Neural cell (in vitro differentiated cells): ENCODE measurements at regions not wholly inside any gene's neighbourhood (a gene's known extent, or its start where the extent isn't known, plus 50 kb on each side); places are given as distances from the start of the nearest gene placed in this dataset.

Experiments used
- H2AFZ ChIP-seq: fragments of 200-600, 300-800 bp; sonication (generic), shearing (Covaris generic); 2 replicates; pipeline ENCODE4 v1.6.0; 2014; ENCODE audit warnings: low read depth, mild to moderate bottlenecking, antibody characterized with exemption, low read length, moderate library complexity
- H3F3A ChIP-seq: fragments of 200-600 bp; shearing (Covaris generic); 2 replicates; pipeline ENCODE4 v1.6.1; 2016; ENCODE audit warnings: mild to moderate bottlenecking, moderate library complexity, mixed read lengths, antibody characterized with exemption, low read length; ENCODE audit not compliant: insufficient read depth, poor library complexity, severe bottlenecking
- H3K27ac ChIP-seq: fragments of 200-600, 300-800 bp; sonication (generic), shearing (Covaris generic); 2 replicates; pipeline ENCODE4 v1.5.1; 2014; ENCODE audit warnings: mild to moderate bottlenecking, low read length, moderate library complexity
- H3K27me3 ChIP-seq: fragments of 300-800, 200-600 bp; sonication (generic), shearing (Covaris generic); 2 replicates; pipeline ENCODE4 v1.6.0; 2014; ENCODE audit warnings: mild to moderate bottlenecking, low read depth, low read length, moderate library complexity; ENCODE audit not compliant: insufficient read depth
- H3K36me3 ChIP-seq: fragments of 300-800, 200-600 bp; sonication (generic), shearing (Covaris generic); 2 replicates; pipeline ENCODE4 v1.5.1; 2014; ENCODE audit warnings: mild to moderate bottlenecking, antibody characterized with exemption, low read length, moderate library complexity; ENCODE audit not compliant: insufficient read depth
- H3K4me2 ChIP-seq: fragments of 300-800, 200-600 bp; sonication (generic), shearing (Covaris generic); 2 replicates; pipeline ENCODE4 v1.6.0; 2014; ENCODE audit warnings: mild to moderate bottlenecking, low read length
- H3K4me3 ChIP-seq: fragments of 300-800, 200-600 bp; sonication (generic), shearing (Covaris generic); 2 replicates; pipeline ENCODE4 v1.5.1; 2014; ENCODE audit warnings: mild to moderate bottlenecking, low read length, moderate library complexity
- H3K79me2 ChIP-seq: fragments of 200-600 bp; shearing (Covaris generic); replicated peaks from 2 replicates; pipeline ENCODE4 v1.6.0; 2014; ENCODE audit warnings: mild to moderate bottlenecking, low read length, moderate library complexity; ENCODE audit not compliant: insufficient read depth
- H3K9ac ChIP-seq: fragments of 300-800, 200-600 bp; sonication (generic), shearing (Covaris generic); 2 replicates; pipeline ENCODE4 v1.6.1; 2016; ENCODE audit warnings: mild to moderate bottlenecking, low read length, mixed read lengths
- H3K9me2 ChIP-seq: fragments of 200-600 bp; shearing (Covaris generic); 2 replicates; pipeline ENCODE4 v1.6.1; 2016; ENCODE audit warnings: mild to moderate bottlenecking, low read length, mixed read lengths; ENCODE audit not compliant: insufficient read depth
- H3K9me3 ChIP-seq: fragments of 200-600, 300-800 bp; sonication (generic), shearing (Covaris generic); 2 replicates; pipeline ENCODE4 v1.6.1; 2016; ENCODE audit warnings: mild to moderate bottlenecking, mixed run types, low read length, moderate library complexity, mixed read lengths
- H4K20me1 ChIP-seq: fragments of 200-600 bp; shearing (Covaris generic); 2 replicates; pipeline ENCODE4 v1.6.1; 2016; ENCODE audit warnings: mild to moderate bottlenecking, mixed run types; ENCODE audit not compliant: insufficient read depth
- EP300 ChIP-seq: fragments of 450-650 bp; conservative IDR thresholded peaks from 2 replicates; pipeline ENCODE4 v1.6.1; 2014; ENCODE audit warnings: antibody characterized with exemption, mild to moderate bottlenecking, moderate library complexity; ENCODE audit not compliant: poor library complexity, severe bottlenecking
- EZH2 ChIP-seq: fragments of 200-600, 300-800 bp; shearing (Covaris generic), sonication (generic); IDR thresholded peaks from 2 replicates; pipeline ENCODE4 v1.6.1; 2014; ENCODE audit warnings: antibody characterized with exemption, low read length, borderline replicate concordance, mild to moderate bottlenecking; ENCODE audit not compliant: insufficient read depth, poor library complexity, severe bottlenecking
- MXI1 ChIP-seq: fragments of 450-650 bp; conservative IDR thresholded peaks from 2 replicates; pipeline ENCODE4 v1.6.1; 2014; ENCODE audit warnings: antibody characterized with exemption, mild to moderate bottlenecking; ENCODE audit not compliant: poor library complexity, severe bottlenecking
- POLR2AphosphoS5 ChIP-seq: IDR thresholded peaks from 2 replicates; pipeline ENCODE4 v1.6.1; 2012
- RAD21 ChIP-seq: fragments of 450-650 bp; conservative IDR thresholded peaks from 2 replicates; pipeline ENCODE4 v1.6.1; 2014; ENCODE audit warnings: antibody characterized with exemption, mild to moderate bottlenecking, moderate library complexity
- SMC3 ChIP-seq: fragments of 450-650 bp; conservative IDR thresholded peaks from 2 replicates; pipeline ENCODE4 v1.6.1; 2014; ENCODE audit warnings: antibody characterized with exemption, mild to moderate bottlenecking, moderate library complexity; ENCODE audit not compliant: poor library complexity
- TAF1 ChIP-seq: IDR thresholded peaks from 2 replicates; pipeline ENCODE4 v1.6.1; 2012; ENCODE audit warnings: low read depth
- TF ChIP-seq, protein P1 (sequence below): fragments of 450-650 bp; IDR thresholded peaks from 2 replicates; pipeline ENCODE4 v1.5.1; 2014; ENCODE audit warnings: antibody characterized with exemption, mild to moderate bottlenecking, moderate library complexity; ENCODE audit not compliant: poor library complexity, severe bottlenecking
- TF ChIP-seq, protein P2 (sequence below): IDR thresholded peaks from 2 replicates; pipeline ENCODE4 v1.6.1; 2012; ENCODE audit warnings: borderline replicate concordance

DNA sequence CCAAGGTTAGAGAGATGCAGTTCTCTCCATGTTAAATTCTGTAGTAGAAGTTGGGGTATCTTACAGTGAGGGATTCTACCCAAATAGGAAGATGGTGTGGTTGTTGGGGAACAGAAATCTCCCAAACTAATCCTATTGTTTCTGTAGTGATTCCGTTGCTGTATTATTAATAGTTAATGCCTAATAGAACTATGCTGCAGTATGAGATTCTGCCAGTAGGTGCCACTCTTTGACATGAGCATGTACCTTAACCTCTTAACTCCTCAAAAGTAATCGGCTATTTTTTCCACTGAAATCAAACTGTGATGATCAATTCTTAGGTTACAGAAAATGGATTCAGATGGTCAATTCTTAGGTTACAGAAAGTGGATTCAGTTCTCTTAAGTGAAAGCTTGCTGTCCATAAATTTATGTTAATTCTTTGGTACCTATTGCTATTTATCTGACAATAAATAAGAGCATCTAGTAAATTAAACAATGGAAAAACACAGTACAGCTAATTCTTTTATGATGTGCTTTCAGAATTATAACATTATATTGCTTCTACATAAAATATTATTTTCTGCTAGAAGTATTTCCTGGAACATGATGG, 97.9 kb upstream of the DLX2 start:
- H3K9me2 ChIP-seq = no peaks in the 10 kb centered on the region
- H3K79me2 ChIP-seq = no peaks in the 10 kb centered on the region
- H4K20me1 ChIP-seq = no peaks in the 10 kb centered on the region
- H3K27me3 ChIP-seq = no peaks in the 10 kb centered on the region
- H3K36me3 ChIP-seq = no peaks in the 10 kb centered on the region
- H2AFZ ChIP-seq = no peak overlapping the region
- H3K4me2 ChIP-seq = no peak overlapping the region
- no peak overlapping the region for H3K9ac ChIP-seq
- no peaks in the 10 kb centered on the region for H3F3A ChIP-seq
- no peak for TF ChIP-seq POLR2AphosphoS5
- TF ChIP-seq RAD21 = no peak
- TF ChIP-seq, protein P1, sequence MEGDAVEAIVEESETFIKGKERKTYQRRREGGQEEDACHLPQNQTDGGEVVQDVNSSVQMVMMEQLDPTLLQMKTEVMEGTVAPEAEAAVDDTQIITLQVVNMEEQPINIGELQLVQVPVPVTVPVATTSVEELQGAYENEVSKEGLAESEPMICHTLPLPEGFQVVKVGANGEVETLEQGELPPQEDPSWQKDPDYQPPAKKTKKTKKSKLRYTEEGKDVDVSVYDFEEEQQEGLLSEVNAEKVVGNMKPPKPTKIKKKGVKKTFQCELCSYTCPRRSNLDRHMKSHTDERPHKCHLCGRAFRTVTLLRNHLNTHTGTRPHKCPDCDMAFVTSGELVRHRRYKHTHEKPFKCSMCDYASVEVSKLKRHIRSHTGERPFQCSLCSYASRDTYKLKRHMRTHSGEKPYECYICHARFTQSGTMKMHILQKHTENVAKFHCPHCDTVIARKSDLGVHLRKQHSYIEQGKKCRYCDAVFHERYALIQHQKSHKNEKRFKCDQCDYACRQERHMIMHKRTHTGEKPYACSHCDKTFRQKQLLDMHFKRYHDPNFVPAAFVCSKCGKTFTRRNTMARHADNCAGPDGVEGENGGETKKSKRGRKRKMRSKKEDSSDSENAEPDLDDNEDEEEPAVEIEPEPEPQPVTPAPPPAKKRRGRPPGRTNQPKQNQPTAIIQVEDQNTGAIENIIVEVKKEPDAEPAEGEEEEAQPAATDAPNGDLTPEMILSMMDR = no peak
- no peak for TF ChIP-seq EP300
- TF ChIP-seq EZH2 = no peak
- TF ChIP-seq, protein P2, sequence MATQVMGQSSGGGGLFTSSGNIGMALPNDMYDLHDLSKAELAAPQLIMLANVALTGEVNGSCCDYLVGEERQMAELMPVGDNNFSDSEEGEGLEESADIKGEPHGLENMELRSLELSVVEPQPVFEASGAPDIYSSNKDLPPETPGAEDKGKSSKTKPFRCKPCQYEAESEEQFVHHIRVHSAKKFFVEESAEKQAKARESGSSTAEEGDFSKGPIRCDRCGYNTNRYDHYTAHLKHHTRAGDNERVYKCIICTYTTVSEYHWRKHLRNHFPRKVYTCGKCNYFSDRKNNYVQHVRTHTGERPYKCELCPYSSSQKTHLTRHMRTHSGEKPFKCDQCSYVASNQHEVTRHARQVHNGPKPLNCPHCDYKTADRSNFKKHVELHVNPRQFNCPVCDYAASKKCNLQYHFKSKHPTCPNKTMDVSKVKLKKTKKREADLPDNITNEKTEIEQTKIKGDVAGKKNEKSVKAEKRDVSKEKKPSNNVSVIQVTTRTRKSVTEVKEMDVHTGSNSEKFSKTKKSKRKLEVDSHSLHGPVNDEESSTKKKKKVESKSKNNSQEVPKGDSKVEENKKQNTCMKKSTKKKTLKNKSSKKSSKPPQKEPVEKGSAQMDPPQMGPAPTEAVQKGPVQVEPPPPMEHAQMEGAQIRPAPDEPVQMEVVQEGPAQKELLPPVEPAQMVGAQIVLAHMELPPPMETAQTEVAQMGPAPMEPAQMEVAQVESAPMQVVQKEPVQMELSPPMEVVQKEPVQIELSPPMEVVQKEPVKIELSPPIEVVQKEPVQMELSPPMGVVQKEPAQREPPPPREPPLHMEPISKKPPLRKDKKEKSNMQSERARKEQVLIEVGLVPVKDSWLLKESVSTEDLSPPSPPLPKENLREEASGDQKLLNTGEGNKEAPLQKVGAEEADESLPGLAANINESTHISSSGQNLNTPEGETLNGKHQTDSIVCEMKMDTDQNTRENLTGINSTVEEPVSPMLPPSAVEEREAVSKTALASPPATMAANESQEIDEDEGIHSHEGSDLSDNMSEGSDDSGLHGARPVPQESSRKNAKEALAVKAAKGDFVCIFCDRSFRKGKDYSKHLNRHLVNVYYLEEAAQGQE = no peak
- no peak for TF ChIP-seq MXI1
- TF ChIP-seq TAF1 = no peak
- no peak for TF ChIP-seq SMC3
- no peaks in the 10 kb centered on the region for H3K9me3 ChIP-seq
- H3K27ac ChIP-seq = no peak overlapping the region
- no peak overlapping the region for H3K4me3 ChIP-seq

DNA sequence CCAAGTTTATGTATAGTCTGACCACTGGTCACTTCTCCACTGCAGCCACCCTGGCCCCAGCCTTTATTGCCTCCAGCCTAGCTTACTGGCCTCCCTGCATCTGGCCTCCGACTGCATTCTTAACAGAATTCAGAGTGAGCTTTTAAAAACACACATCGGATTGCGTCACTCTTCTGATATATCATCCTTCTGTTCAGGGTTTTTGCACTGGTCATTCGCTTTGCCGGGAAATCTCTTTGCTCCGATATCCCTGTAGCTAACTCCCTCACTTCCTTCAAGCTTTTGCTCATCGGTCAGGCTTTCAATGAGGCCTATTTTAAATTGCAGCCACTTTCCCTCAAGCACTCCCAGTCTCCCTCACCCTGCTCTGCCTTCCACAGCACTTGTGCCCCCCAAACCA, 101.6 kb upstream of the DLX2 start:
- Histone ChIP-seq H3K27me3 (no peaks in the 10 kb centered on the region), H3K4me2 (no peak overlapping the region), H3K27ac (no peak overlapping the region), H2AFZ (no peak overlapping the region), H3K4me3 (no peak overlapping the region), H3K79me2 (no peaks in the 10 kb centered on the region), H3K9me2 (no peaks in the 10 kb centered on the region), H3K36me3 (no peaks in the 10 kb centered on the region), H3K9me3 (no peaks in the 10 kb centered on the region), H3K9ac (no peak overlapping the region), H4K20me1 (no peaks in the 10 kb centered on the region), H3F3A (no peaks in the 10 kb centered on the region)
- TF ChIP-seq SMC3 = no peak
- TF ChIP-seq TAF1 = no peak
- TF ChIP-seq POLR2AphosphoS5 = no peak
- TF ChIP-seq, protein P2 = no peak
- no peak for TF ChIP-seq RAD21
